ENCODE measurements at regions not wholly inside any gene's neighbourhood (a gene's known extent, or its start where the extent isn't known, plus 50 kb on each side); places are given as distances from the start of the nearest gene placed in this dataset.

DNA sequence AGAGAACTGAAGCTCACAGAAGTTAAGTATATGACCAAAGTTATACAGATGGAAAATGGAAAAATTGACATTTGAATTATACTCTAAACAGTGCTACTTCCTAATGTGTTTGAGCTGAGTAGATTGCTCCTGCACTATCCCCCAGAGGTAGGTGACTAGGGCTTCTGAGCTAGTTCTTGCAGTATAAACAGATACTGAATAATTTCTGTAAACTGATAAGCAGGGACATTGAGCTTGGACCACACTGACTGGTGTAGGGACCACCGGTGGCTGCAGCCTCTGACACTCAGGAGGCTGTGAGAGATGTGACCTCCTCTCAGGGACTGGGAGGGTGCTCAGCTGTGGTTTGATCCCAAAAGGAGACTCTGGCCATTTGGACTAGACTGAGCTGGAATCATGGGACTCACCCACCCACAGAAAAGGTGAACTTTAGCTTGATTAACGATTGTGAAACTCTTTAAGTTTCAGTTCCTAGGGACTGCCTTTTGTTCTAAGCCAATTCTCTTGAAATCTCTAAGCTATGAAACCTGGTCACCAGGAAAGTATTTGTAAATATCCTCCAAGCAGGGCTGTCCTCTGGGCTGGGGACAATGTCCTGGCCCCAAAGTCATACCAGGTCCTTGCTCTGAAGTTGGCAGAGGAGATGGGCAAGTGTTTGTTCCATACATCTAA is 291.5 kb downstream of the SEC61B start:
- H3K27ac ChIP-seq, result no peak overlapping the region
- no peak for DNase-seq (ENCODE audit: low spot score in 2 of 2)
- no peaks in the 10 kb centered on the region for H3K4me1 ChIP-seq
- 77% methylated on average over 2 of the region's 2 CpGs for WGBS
- H3K27me3 ChIP-seq, result no peaks in the 10 kb centered on the region
- H3K9me3 ChIP-seq, result no peaks in the 10 kb centered on the region
- no peak overlapping the region for H3K4me3 ChIP-seq
- no peaks in the 10 kb centered on the region for H3K36me3 ChIP-seq
- TF ChIP-seq, protein P1, sequence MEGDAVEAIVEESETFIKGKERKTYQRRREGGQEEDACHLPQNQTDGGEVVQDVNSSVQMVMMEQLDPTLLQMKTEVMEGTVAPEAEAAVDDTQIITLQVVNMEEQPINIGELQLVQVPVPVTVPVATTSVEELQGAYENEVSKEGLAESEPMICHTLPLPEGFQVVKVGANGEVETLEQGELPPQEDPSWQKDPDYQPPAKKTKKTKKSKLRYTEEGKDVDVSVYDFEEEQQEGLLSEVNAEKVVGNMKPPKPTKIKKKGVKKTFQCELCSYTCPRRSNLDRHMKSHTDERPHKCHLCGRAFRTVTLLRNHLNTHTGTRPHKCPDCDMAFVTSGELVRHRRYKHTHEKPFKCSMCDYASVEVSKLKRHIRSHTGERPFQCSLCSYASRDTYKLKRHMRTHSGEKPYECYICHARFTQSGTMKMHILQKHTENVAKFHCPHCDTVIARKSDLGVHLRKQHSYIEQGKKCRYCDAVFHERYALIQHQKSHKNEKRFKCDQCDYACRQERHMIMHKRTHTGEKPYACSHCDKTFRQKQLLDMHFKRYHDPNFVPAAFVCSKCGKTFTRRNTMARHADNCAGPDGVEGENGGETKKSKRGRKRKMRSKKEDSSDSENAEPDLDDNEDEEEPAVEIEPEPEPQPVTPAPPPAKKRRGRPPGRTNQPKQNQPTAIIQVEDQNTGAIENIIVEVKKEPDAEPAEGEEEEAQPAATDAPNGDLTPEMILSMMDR (IDR thresholded peaks at IDR 0.05), result no peak
- no peak for TF ChIP-seq EP300 (IDR thresholded peaks at IDR 0.05)
- no peak for TF ChIP-seq POLR2A (IDR thresholded peaks at IDR 0.05)
- no peak for TF ChIP-seq POLR2AphosphoS5 (IDR thresholded peaks at IDR 0.05)

GRCh38 chr9:99515093-99515492 is 293.0 kb downstream of the SEC61B start:
- Histone ChIP-seq H3K27me3 (no peaks in the 10 kb centered on the region), H3K36me3 (no peaks in the 10 kb centered on the region), H3K4me3 (no peak overlapping the region), H3K4me1 (no peaks in the 10 kb centered on the region), H3K27ac (no peak overlapping the region), H3K9me3 (no peaks in the 10 kb centered on the region)
- TF ChIP-seq POLR2AphosphoS5 (IDR thresholded peaks at IDR 0.05), result no peak
- no peak for TF ChIP-seq POLR2A (IDR thresholded peaks at IDR 0.05)
- TF ChIP-seq EP300 (IDR thresholded peaks at IDR 0.05), result no peak
- TF ChIP-seq, protein P1 (IDR thresholded peaks at IDR 0.05), result no peak
- WGBS, result 72% methylated on average over 1 of the region's 1 CpG
- no peak for DNase-seq (ENCODE audit: low spot score in 2 of 2)

GRCh38 chr9:99515895-99516656 is 294.0 kb downstream of the SEC61B start:
- H3K36me3 ChIP-seq, result no peaks in the 10 kb centered on the region
- no peak overlapping the region for H3K4me3 ChIP-seq
- no peaks in the 10 kb centered on the region for H3K9me3 ChIP-seq
- H3K27me3 ChIP-seq, result no peaks in the 10 kb centered on the region
- no peak for DNase-seq (ENCODE audit: low spot score in 2 of 2)
- no peak overlapping the region for H3K27ac ChIP-seq
- no peak for TF ChIP-seq EP300 (IDR thresholded peaks at IDR 0.05)
- no peak for TF ChIP-seq POLR2A (IDR thresholded peaks at IDR 0.05)
- TF ChIP-seq POLR2AphosphoS5 (IDR thresholded peaks at IDR 0.05), result no peak
- TF ChIP-seq, protein P1 (IDR thresholded peaks at IDR 0.05), result no peak
- WGBS, result 86% methylated on average over 7 of the region's 7 CpGs
- no peaks in the 10 kb centered on the region for H3K4me1 ChIP-seq

DNA sequence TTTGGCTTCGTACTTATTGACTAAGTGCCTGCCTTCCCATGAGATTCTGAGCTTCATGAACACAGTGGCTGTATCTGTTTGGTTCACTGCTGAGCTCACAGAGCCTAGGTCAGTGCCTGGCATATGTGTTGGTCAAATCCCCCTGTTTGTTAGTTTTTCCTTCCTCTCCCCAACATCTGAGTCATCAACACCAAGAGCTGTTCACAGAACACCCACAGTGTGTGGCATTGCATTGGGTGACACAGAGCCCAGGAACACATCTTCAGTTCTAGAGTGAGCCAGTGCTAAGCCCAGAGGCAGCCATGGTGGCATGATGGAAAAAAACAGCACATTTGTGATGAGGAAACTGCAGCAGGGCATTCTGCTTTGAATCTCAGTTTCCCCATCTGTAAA is 294.6 kb downstream of the SEC61B start:
- H3K4me1 ChIP-seq, result no peaks in the 10 kb centered on the region
- no peaks in the 10 kb centered on the region for H3K9me3 ChIP-seq
- no peaks in the 10 kb centered on the region for H3K36me3 ChIP-seq
- no peak overlapping the region for H3K27ac ChIP-seq
- no peak for TF ChIP-seq POLR2A (IDR thresholded peaks at IDR 0.05)
- TF ChIP-seq, protein P1 (IDR thresholded peaks at IDR 0.05), result no peak
- no peak for TF ChIP-seq EP300 (IDR thresholded peaks at IDR 0.05)
- TF ChIP-seq POLR2AphosphoS5 (IDR thresholded peaks at IDR 0.05), result no peak
- WGBS, result 86% methylated on average over 1 of the region's 1 CpG
- H3K4me3 ChIP-seq, result no peak overlapping the region
- H3K27me3 ChIP-seq, result no peaks in the 10 kb centered on the region
- no peak for DNase-seq (ENCODE audit: low spot score in 2 of 2)

GRCh38 chr9:99523838-99524237 is 297.8 kb upstream of the NR4A3 start:
- H3K27ac ChIP-seq, result no peak overlapping the region
- no peaks in the 10 kb centered on the region for H3K9me3 ChIP-seq
- TF ChIP-seq EP300 (IDR thresholded peaks at IDR 0.05) (no peak), POLR2AphosphoS5 (IDR thresholded peaks at IDR 0.05) (no peak), POLR2A (IDR thresholded peaks at IDR 0.05) (no peak)
- TF ChIP-seq, protein P1 (IDR thresholded peaks at IDR 0.05), result no peak
- no peak overlapping the region for H3K4me3 ChIP-seq
- 87% methylated on average over 1 of the region's 1 CpG for WGBS
- H3K27me3 ChIP-seq, result no peaks in the 10 kb centered on the region
- H3K4me1 ChIP-seq, result no peaks in the 10 kb centered on the region
- no peaks in the 10 kb centered on the region for H3K36me3 ChIP-seq
- DNase-seq (ENCODE audit: low spot score in 2 of 2), result no peak
